Pancreas (tissue), 10 donors: ENCODE measurements at regions not wholly inside any gene's neighbourhood (a gene's known extent, or its start where the extent isn't known, plus 50 kb on each side); places are given as distances from the start of the nearest gene placed in this dataset.
A peak's percentile ranks its signal among the peaks of the same experiment; 100 is the strongest.

Experiments used
- ATAC-seq, 4 donors: fragments of 200-7000 bp; cut with Tn5 transposase; one replicate each; pipeline versions ENCODE4 v1.8.0 to v1.9.1; 2020; ENCODE audit warnings: mild to moderate bottlenecking in 4 of 4, moderate library complexity in 4 of 4
- DNase-seq, 6 donors: peaks; one replicate each; pipeline ENCODE4 v3.0.0-alpha.2; 2020
- FAIRE-seq: peaks from 2 replicates; lab custom pipeline; 2012; peaks lifted over from hg19 to GRCh38; lab: Jason Lieb, UNC
- H3K27ac ChIP-seq, 4 donors: fragments of 200-600 bp; sonication (generic); 1 replicate in 3 of 4; 2 replicates in 1 of 4; pipeline versions ENCODE4 v1.5.0 to v1.8.0; 2020
- H3K27me3 ChIP-seq, 4 donors: fragments of 200-600 bp; one replicate each; pipeline ENCODE4 v1.8.0; 2021
- H3K36me3 ChIP-seq, 3 donors: fragments of 200-600 bp; sonication (generic) in 1 of 3; one replicate each; pipeline versions ENCODE4 v1.5.0 to v1.8.0; 2020 to 2021
- H3K4me1 ChIP-seq, 3 donors: fragments of 200-600 bp; one replicate each; pipeline ENCODE4 v1.8.0; 2021
- H3K4me3 ChIP-seq, 4 donors: fragments of 200-600 bp; sonication (generic) in 2 of 4; one replicate each; pipeline versions ENCODE4 v1.5.0 to v1.8.0; 2020 to 2021
- H3K9me3 ChIP-seq, 4 donors: fragments of 200-600 bp; one replicate each; pipeline ENCODE4 v1.8.0; 2021
- WGBS, 2 donors: extraction: QIAGEN DNeasy Blood & Tissue Kit; methylation state at CpG; one replicate each; pipeline ENCODE4 v1.1.7; 2013; 5-methylcytosine and 5-hydroxymethylcytosine counted together
- intact Hi-C, 3 donors: fragments of 100-400 bp; cut with DNase I; formaldehyde crosslinking; loops; one replicate each; pipeline versions ENCODE4 v1.11.1 to v1.14.2; 2022
- TF ChIP-seq, protein P1 (sequence below), 4 donors: fragments of 200-600 bp; sonication (generic) in 3 of 4; IDR thresholded peaks; one replicate each; pipeline versions ENCODE4 v1.5.0 to v1.8.0; 2021; ENCODE audit warnings: antibody characterized with exemption in 4 of 4
- donor health status: healthy with polysubstance abuse.
- donor health status: DM: no; HTN: no; CAD: no; lungs with moderate emphysema.
- donor health status: DM: no; HTN: no; CAD: no.
- donor health status: control.
- donor health status: control.
- donor health status: Bipolar disorder and iron deficiency.
- donor health status: DM: yes; HTN: yes; CAD: no.
- donor health status: DM: no; HTN: no; CAD: no.
- donor health status: DM: no; HTN: no; CAD: no.
- donor health status: DM: yes; HTN: yes; CAD: no.

DNA sequence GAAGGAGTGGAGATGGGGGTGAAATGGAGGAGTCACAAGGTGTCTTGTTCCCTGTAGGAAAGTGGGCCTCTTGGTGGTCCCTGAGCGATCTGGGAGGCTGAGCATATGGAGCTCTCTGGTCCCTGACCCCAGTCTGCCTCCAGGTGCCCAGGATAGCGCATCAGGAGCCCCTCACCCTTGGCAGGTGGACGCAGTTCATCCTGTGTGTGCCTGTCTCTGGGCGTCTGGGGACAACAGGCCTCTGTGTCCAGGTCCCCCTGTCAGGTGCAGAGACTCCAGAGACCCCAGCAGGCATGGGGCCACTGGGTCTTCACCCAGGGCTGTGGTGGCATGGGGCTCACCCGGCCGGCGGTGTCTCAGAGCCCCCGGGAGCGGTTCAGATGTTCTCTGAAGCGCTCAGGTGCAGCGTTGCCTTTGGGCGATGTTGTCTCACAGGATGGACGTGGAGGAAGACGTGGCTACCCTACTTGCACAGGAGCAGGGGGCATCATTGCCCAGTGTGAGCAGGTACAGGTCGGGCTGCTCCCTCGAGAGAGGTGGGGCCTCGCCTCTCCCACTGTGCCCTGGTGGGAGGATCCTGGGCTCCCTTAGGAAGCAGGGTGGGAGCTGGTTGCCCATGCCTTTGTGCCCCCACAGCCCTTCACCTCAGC is 58.1 kb upstream of the TPM4 start:
- Histone ChIP-seq H3K36me3 (no peaks in the 10 kb centered on the region), H3K27me3 (no peaks in the 10 kb centered on the region), H3K27ac (no peak overlapping the region), H3K9me3 (no peaks in the 10 kb centered on the region), H3K4me1 (no peaks in the 10 kb centered on the region), H3K4me3 (no peak overlapping the region)
- intact Hi-C loops, result no loop called here
- WGBS, 2 donors, result 73 to 81% methylated on average over 17 of the region's 17 CpGs
- ATAC-seq (no peak), FAIRE-seq (no peak), DNase-seq (no peak)
- TF ChIP-seq, protein P1, sequence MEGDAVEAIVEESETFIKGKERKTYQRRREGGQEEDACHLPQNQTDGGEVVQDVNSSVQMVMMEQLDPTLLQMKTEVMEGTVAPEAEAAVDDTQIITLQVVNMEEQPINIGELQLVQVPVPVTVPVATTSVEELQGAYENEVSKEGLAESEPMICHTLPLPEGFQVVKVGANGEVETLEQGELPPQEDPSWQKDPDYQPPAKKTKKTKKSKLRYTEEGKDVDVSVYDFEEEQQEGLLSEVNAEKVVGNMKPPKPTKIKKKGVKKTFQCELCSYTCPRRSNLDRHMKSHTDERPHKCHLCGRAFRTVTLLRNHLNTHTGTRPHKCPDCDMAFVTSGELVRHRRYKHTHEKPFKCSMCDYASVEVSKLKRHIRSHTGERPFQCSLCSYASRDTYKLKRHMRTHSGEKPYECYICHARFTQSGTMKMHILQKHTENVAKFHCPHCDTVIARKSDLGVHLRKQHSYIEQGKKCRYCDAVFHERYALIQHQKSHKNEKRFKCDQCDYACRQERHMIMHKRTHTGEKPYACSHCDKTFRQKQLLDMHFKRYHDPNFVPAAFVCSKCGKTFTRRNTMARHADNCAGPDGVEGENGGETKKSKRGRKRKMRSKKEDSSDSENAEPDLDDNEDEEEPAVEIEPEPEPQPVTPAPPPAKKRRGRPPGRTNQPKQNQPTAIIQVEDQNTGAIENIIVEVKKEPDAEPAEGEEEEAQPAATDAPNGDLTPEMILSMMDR (IDR thresholded peaks at IDR 0.05), result no peak

GRCh38 chr19:16018801-16019551 is 57.3 kb upstream of the TPM4 start:
- H3K4me3 ChIP-seq, result no peak overlapping the region
- FAIRE-seq (no peak), DNase-seq (peak in 2 of 6 donors; percentile 22 to 58), ATAC-seq (no peak)
- H3K27me3 ChIP-seq, result no peaks in the 10 kb centered on the region
- no peaks in the 10 kb centered on the region for H3K4me1 ChIP-seq
- intact Hi-C loops, result no loop called here
- TF ChIP-seq, protein P1 (IDR thresholded peaks at IDR 0.05), result no peak
- H3K27ac ChIP-seq, result no peak overlapping the region
- H3K9me3 ChIP-seq, result no peaks in the 10 kb centered on the region
- WGBS, 2 donors, result 66 to 74% methylated on average over 13 of the region's 13 CpGs
- no peaks in the 10 kb centered on the region for H3K36me3 ChIP-seq

DNA sequence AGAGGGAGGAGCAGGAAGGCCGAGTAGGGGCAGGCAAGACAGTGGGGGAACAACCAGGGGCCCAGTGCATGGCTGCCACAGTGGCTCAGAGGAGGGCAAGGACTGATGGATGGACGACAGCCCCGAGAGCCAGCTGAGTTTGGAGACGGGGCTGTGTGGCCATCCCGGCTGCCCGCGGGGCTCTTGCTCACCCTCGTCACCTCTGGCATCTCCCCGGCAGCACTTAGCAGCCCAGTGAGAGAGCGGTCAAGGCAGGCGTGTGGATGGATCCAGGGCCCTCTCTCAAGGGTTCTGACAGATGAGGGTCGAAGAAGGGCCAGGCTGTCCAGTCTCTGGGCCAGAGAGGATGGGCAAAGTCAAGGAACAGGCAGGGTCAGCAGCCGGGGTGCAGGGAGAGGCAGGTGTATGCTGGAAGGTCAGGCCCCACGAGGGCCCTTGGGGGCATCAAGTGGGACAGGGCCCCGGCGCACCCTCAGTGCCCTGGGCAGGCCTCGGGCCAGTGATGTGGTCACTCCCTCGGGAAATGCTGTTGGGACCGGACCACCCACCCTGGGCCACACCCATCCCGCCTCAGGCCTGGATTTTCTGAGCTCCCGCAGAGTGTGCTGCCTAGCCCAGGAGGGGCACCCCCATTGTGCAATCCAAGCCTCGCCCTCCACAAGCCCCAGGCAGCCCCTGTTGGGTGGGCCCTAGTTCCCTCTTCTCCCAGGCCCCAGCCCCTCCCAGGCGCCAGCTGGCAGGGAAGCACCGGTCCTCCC is 56.4 kb upstream of the TPM4 start:
- 68 to 75% methylated on average over 24 of the region's 24 CpGs for WGBS, 2 donors
- DNase-seq, result peak in 2 of 6 donors; percentile 17 to 45

GRCh38 chr19:16021796-16022195 is 54.5 kb upstream of the TPM4 start:
- Histone ChIP-seq H3K27me3 (no peaks in the 10 kb centered on the region), H3K4me1 (no peaks in the 10 kb centered on the region), H3K36me3 (no peaks in the 10 kb centered on the region), H3K27ac (no peak overlapping the region), H3K9me3 (no peaks in the 10 kb centered on the region), H3K4me3 (no peak overlapping the region)
- intact Hi-C loops, result no loop called here
- TF ChIP-seq, protein P1 (IDR thresholded peaks at IDR 0.05), result no peak
- no peak for FAIRE-seq
- ATAC-seq, result no peak
- peak in 1 of 6 donors; percentile 24 for DNase-seq
- 67 to 73% methylated on average over 8 of the region's 8 CpGs for WGBS, 2 donors

More for the DNA sequence above, 56.4 kb upstream of the TPM4 start:
- Histone ChIP-seq H3K9me3 (no peaks in the 10 kb centered on the region), H3K27me3 (no peaks in the 10 kb centered on the region), H3K36me3 (no peaks in the 10 kb centered on the region), H3K4me1 (no peaks in the 10 kb centered on the region), H3K4me3 (no peak overlapping the region), H3K27ac (no peak overlapping the region)
- TF ChIP-seq, protein P1 (IDR thresholded peaks at IDR 0.05), result no peak
- no peak for ATAC-seq
- intact Hi-C loops, result no loop called here
- FAIRE-seq, result no peak
